ENCODE measurements at regions not wholly inside any gene's neighbourhood (a gene's known extent, or its start where the extent isn't known, plus 50 kb on each side); places are given as distances from the start of the nearest gene placed in this dataset.

DNA sequence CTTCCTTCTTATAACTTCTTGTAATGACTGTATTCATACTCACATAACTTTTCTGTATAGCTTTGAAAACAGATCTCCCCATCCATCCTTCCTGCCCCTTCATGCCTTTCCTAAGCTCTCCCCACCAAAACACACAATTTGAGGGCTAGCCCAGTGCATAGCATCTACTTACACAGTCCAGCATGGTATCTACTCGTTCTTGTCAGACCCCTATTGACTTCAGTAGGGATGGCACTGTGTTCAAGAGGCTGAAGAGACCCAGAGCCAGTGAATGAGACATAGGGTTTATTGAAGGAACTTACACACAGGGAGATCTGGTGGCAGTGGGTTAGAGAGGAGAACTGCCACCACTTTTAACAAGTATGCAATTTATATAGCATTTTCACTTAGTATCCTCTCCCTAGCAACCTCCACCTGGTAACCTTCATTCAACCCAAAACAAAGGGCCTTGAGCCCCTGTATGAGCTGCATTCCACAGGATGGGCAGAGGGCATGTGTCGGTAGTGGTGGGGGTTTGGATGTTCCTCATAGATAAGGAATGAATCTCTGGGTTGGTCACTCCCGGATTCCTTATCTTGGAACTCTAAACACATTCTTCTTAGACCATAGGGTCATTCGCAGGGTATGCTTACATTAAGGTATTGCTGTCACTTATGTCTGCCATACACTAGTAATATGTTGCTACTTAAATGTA, 64.9 kb upstream of the GNG12 start:
- peaks cover 0 to 14% (median 0%) of the 10 kb centered on the region in 7 donors for H3K27me3 ChIP-seq (replicated peaks in 1 of 7)
- no peak for DNase-seq
- WGBS, 5 donors = 49 to 81% (median 66%) methylated on average over 4 of the region's 4 CpGs
- H3K9me3 ChIP-seq = peaks cover 0 to 18% (median 3%) of the 10 kb centered on the region in 8 donors
- H3K36me3 ChIP-seq = no peaks in the 10 kb centered on the region
- H3K27ac ChIP-seq = peak overlapping the region in 1 of 8 donors; percentile 24
- H3K4me1 ChIP-seq = peaks cover 0 to 5% (median 0%) of the 10 kb centered on the region in 6 donors
- TF ChIP-seq POLR2A (IDR thresholded peaks at IDR 0.05) (no peak), POLR2AphosphoS5 (IDR thresholded peaks at IDR 0.05) (no peak)
- TF ChIP-seq, protein P1, sequence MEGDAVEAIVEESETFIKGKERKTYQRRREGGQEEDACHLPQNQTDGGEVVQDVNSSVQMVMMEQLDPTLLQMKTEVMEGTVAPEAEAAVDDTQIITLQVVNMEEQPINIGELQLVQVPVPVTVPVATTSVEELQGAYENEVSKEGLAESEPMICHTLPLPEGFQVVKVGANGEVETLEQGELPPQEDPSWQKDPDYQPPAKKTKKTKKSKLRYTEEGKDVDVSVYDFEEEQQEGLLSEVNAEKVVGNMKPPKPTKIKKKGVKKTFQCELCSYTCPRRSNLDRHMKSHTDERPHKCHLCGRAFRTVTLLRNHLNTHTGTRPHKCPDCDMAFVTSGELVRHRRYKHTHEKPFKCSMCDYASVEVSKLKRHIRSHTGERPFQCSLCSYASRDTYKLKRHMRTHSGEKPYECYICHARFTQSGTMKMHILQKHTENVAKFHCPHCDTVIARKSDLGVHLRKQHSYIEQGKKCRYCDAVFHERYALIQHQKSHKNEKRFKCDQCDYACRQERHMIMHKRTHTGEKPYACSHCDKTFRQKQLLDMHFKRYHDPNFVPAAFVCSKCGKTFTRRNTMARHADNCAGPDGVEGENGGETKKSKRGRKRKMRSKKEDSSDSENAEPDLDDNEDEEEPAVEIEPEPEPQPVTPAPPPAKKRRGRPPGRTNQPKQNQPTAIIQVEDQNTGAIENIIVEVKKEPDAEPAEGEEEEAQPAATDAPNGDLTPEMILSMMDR (IDR thresholded peaks at IDR 0.05 in 8 of 11, conservative IDR thresholded peaks at IDR 0.05 in 3 of 11) = no peak
- intact Hi-C loops (cut with DNase I; ENCODE audit: low total_unique reads) = no loop called here
- no peak overlapping the region for H3K4me3 ChIP-seq

DNA sequence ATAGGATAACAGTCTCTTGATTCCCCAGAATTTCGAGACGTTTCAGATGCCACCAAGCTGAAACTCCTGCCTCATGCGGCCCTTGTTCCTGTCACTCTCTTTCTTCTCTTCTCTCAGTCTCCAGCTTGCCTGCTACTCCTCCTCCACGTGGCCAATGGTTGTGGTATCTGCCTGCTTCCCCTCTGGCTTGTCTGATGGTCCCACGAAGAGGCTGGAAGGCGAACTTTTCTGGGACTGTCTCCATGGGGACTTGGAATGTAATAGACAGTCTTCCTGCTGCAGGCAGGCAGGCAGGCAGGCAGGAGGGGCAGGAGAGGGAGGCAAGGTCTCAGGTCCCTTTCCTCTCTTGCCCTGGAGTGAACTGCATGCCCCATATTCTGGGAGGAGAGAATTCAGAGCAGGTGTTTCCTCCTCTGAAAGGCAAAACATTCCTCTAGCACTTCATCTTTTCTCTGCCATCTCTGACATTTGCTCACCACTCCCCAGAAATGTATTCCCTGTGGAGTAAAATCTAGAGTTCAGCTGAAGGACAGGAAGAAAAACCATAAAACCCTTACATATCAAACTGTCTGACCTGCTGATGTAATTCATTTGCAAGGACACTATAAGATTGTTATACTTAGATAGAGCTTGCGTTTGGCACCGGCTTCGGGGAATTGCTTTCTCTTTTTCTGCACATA, 64.1 kb upstream of the GNG12 start:
- no peaks in the 10 kb centered on the region for H3K36me3 ChIP-seq
- 24 to 42% (median 33%) methylated on average over 9 of the region's 9 CpGs for WGBS, 5 donors
- TF ChIP-seq POLR2A (IDR thresholded peaks at IDR 0.05) = no peak
- TF ChIP-seq POLR2AphosphoS5 (IDR thresholded peaks at IDR 0.05) = peak in 2 of 3 donors; percentile 31 to 41
- TF ChIP-seq, protein P1 (IDR thresholded peaks at IDR 0.05 in 8 of 11, conservative IDR thresholded peaks at IDR 0.05 in 3 of 11) = no peak
- peaks cover 0 to 14% (median 2%) of the 10 kb centered on the region in 8 donors for H3K9me3 ChIP-seq
- intact Hi-C loops (cut with DNase I; ENCODE audit: low total_unique reads) = no loop called here
- H3K4me1 ChIP-seq = peaks cover 0 to 5% (median 0%) of the 10 kb centered on the region in 6 donors
- H3K27me3 ChIP-seq (replicated peaks in 1 of 7) = peaks cover 0 to 14% (median 0%) of the 10 kb centered on the region in 7 donors
- H3K4me3 ChIP-seq = no peak overlapping the region
- peak overlapping the region in 2 of 8 donors; percentile 24 to 30 for H3K27ac ChIP-seq
- DNase-seq = no peak

DNA sequence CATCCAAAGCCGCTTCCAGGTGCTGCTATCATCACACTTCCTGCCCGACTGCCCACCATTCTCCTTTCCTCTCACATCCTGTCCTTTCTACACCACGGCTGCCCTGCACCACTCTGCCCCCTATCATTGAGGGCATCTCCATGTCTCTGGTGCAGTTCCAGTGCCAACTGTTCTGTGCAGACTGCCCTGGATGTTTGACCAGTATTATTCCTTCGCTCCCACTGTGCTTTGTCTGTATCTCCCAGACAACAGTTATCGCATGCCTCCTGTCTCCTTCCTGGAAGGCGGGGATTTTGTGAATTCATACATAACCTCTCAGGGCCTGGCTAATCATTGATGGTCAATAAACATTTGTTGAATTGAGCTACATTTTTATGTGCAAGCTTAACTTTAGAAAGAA, 63.6 kb upstream of the GNG12 start:
- H3K27ac ChIP-seq = peak overlapping the region in 2 of 8 donors; percentile 24 to 30
- WGBS, 5 donors = 61 to 76% (median 68%) methylated on average over 6 of the region's 6 CpGs
- H3K9me3 ChIP-seq = peaks cover 0 to 12% (median under 1%) of the 10 kb centered on the region in 8 donors
- DNase-seq = no peak
- intact Hi-C loops (cut with DNase I; ENCODE audit: low total_unique reads) = no loop called here
- H3K4me3 ChIP-seq = no peak overlapping the region
- no peaks in the 10 kb centered on the region for H3K36me3 ChIP-seq
- TF ChIP-seq, protein P1 (IDR thresholded peaks at IDR 0.05 in 8 of 11, conservative IDR thresholded peaks at IDR 0.05 in 3 of 11) = no peak
- TF ChIP-seq POLR2A (IDR thresholded peaks at IDR 0.05) = no peak
- no peak for TF ChIP-seq POLR2AphosphoS5 (IDR thresholded peaks at IDR 0.05)
- H3K4me1 ChIP-seq = peaks cover 0 to 5% (median 0%) of the 10 kb centered on the region in 6 donors
- peaks cover 0 to 14% (median 0%) of the 10 kb centered on the region in 7 donors for H3K27me3 ChIP-seq (replicated peaks in 1 of 7)
